Karpas-422 (cell line): ENCODE measurements at regions not wholly inside any gene's neighbourhood (a gene's known extent, or its start where the extent isn't known, plus 50 kb on each side); places are given as distances from the start of the nearest gene placed in this dataset.

Source experiments
- DNase-seq: peaks from one replicate; pipeline ENCODE4 v3.0.0-alpha.2; 2015
- H2AFZ ChIP-seq: fragments of 200-600 bp; sonication (generic); 2 replicates; pipeline ENCODE4 v1.6.1; 2014; ENCODE audit warnings: antibody characterized with exemption, low read length, mixed read lengths
- H3K27ac ChIP-seq: fragments of 200-600 bp; sonication (generic); 2 replicates; pipeline ENCODE4 v1.5.1; 2014; ENCODE audit warnings: mild to moderate bottlenecking, low read length, moderate library complexity
- H3K27me3 ChIP-seq: fragments of 200-600 bp; sonication (generic); 2 replicates; pipeline ENCODE4 v1.6.1; 2014; ENCODE audit warnings: low read length, mixed read lengths
- H3K36me3 ChIP-seq: fragments of 200-600 bp; sonication (generic); 2 replicates; pipeline ENCODE4 v1.6.1; 2014; ENCODE audit warnings: low read length, mixed read lengths; ENCODE audit not compliant: insufficient read depth
- H3K4me1 ChIP-seq: fragments of 200-600 bp; sonication (generic); 2 replicates; pipeline ENCODE4 v1.6.1; 2014; ENCODE audit warnings: mild to moderate bottlenecking, low read length, mixed read lengths
- H3K4me2 ChIP-seq: fragments of 200-600 bp; sonication (generic); 2 replicates; pipeline ENCODE4 v1.6.1; 2014; ENCODE audit warnings: low read length, low read depth, mild to moderate bottlenecking; ENCODE audit not compliant: poor library complexity, severe bottlenecking
- H3K4me3 ChIP-seq: fragments of 200-600 bp; sonication (generic); 2 replicates; pipeline ENCODE4 v1.5.1; 2014; ENCODE audit warnings: mild to moderate bottlenecking, antibody characterized with exemption, low read length, mixed read lengths
- H3K79me2 ChIP-seq: fragments of 200-600 bp; sonication (generic); 2 replicates; pipeline ENCODE4 v1.6.1; 2014; ENCODE audit warnings: mild to moderate bottlenecking, low read length, mixed read lengths
- H3K9ac ChIP-seq: fragments of 200-600 bp; sonication (generic); 2 replicates; pipeline ENCODE4 v1.6.0; 2014; ENCODE audit warnings: low read length
- H3K9me2 ChIP-seq: fragments of 200-600 bp; sonication (generic), shearing (Covaris generic); replicated peaks from 2 replicates; pipeline ENCODE4 v1.6.0; 2014; ENCODE audit warnings: mild to moderate bottlenecking, low read length, moderate library complexity; ENCODE audit not compliant: insufficient read depth
- H3K9me3 ChIP-seq: fragments of 300-700, 200-600 bp; sonication (generic); 2 replicates; pipeline ENCODE4 v1.6.1; 2014; ENCODE audit warnings: low read length, mixed read lengths
- H4K20me1 ChIP-seq: fragments of 200-600 bp; sonication (generic); 2 replicates; pipeline ENCODE4 v1.6.1; 2014; ENCODE audit warnings: mild to moderate bottlenecking, antibody characterized with exemption, low read length, low read depth; ENCODE audit not compliant: insufficient read depth

- H3K4me1 ChIP-seq, result peaks cover under 1% of the 10 kb centered on the region
- no peaks in the 10 kb centered on the region for H3K79me2 ChIP-seq
- no peak overlapping the region for H3K4me3 ChIP-seq
- no peaks in the 10 kb centered on the region for H3K9me2 ChIP-seq
- H2AFZ ChIP-seq, result no peak overlapping the region
- DNase-seq, result no peak
- H4K20me1 ChIP-seq, result no peaks in the 10 kb centered on the region
- H3K4me2 ChIP-seq, result no peak overlapping the region
- H3K27ac ChIP-seq, result no peak overlapping the region
- H3K9ac ChIP-seq, result no peak overlapping the region
- no peaks in the 10 kb centered on the region for H3K9me3 ChIP-seq
- no peaks in the 10 kb centered on the region for H3K36me3 ChIP-seq
- H3K27me3 ChIP-seq, result no peaks in the 10 kb centered on the region
Measured at GRCh38 chr22:27412866-27413445, 388.6 kb downstream of the MN1 start.

DNA sequence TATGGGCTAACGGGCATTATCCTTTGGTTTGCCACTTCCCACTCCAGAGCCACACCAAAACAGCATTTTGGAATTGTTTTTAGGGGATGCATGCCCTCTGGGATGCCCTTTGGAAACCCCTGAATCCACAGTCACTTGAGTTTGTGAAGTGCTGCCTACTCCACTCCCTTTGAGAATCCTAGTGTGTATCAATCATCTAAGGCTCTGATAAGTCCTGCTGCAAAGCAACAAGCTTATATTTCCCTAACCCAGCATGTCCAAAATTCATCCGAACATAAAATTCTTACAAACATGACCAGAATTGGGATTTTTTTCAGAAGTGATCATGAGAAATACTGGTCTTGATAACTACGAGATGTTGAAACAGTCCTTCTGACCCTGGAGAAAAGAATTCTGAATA, 387.9 kb downstream of the MN1 start:
- H3K27me3 ChIP-seq, result no peaks in the 10 kb centered on the region
- no peak overlapping the region for H3K4me3 ChIP-seq
- H3K9me3 ChIP-seq, result no peaks in the 10 kb centered on the region
- H3K4me2 ChIP-seq, result no peak overlapping the region
- no peaks in the 10 kb centered on the region for H4K20me1 ChIP-seq
- no peak for DNase-seq
- H3K9ac ChIP-seq, result no peak overlapping the region
- no peaks in the 10 kb centered on the region for H3K36me3 ChIP-seq
- no peak overlapping the region for H2AFZ ChIP-seq
- H3K27ac ChIP-seq, result no peak overlapping the region
- no peaks in the 10 kb centered on the region for H3K79me2 ChIP-seq
- H3K9me2 ChIP-seq, result no peaks in the 10 kb centered on the region
- H3K4me1 ChIP-seq, result no peaks in the 10 kb centered on the region

DNA sequence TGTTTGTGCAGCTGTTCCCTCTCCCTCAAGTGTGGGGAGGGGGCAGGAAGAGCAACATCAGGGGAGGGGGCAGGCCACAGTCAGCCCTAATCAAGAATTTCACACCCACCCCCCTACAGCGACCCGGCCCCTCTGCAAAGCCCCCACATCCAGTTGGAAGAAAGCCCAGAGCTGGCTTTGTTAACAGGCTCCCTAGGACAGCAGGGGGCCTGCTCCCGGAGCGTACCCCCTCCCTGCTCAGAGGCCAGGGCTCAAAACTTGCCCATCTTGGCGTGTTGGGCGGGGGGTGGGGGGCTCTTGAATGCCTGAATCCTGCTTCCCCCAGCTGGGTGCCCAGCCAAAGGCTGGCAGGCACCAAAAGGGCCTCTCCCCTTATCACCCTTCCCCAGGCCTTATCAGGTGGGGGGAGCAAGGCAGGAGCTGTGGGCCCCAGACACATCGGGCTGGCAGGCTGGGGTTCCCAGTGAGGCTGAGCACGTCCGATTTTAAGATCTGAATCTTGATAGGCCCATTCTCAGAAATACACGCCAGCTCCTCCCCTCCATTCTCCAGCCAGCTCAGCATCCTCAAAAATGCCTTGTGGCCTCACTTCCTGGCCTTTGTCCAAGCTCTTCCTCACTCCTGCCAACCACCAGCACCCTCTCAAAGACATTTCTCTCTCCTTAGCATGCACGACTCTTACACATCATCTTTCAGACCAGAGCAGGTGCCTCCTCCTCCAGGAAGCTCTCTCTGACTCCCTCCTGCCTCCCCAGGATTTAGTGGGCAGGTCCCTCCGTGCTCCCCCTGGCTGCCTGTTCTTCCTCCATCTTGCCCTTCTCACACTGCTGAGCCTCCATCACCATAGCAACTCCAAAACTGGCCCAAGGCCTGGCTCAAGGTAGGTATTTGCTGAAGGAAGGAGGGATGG, 384.8 kb downstream of the MN1 start:
- H2AFZ ChIP-seq, result no peak overlapping the region
- H4K20me1 ChIP-seq, result no peaks in the 10 kb centered on the region
- no peak overlapping the region for H3K9ac ChIP-seq

GRCh38 chr22:27417421-27417814, 384.1 kb downstream of the MN1 start:
- H3K79me2 ChIP-seq, result no peaks in the 10 kb centered on the region
- no peak overlapping the region for H3K9ac ChIP-seq
- no peak overlapping the region for H3K4me2 ChIP-seq
- no peak overlapping the region for H2AFZ ChIP-seq
- H3K27me3 ChIP-seq, result no peaks in the 10 kb centered on the region
- no peaks in the 10 kb centered on the region for H4K20me1 ChIP-seq
- DNase-seq, result no peak
- H3K27ac ChIP-seq, result no peak overlapping the region
- no peak overlapping the region for H3K4me3 ChIP-seq
- no peaks in the 10 kb centered on the region for H3K4me1 ChIP-seq
- H3K9me3 ChIP-seq, result no peaks in the 10 kb centered on the region
- H3K9me2 ChIP-seq, result no peaks in the 10 kb centered on the region
- H3K36me3 ChIP-seq, result no peaks in the 10 kb centered on the region

More for the DNA sequence above, 384.8 kb downstream of the MN1 start:
- Histone ChIP-seq H3K4me1 (no peaks in the 10 kb centered on the region), H3K36me3 (no peaks in the 10 kb centered on the region), H3K9me3 (no peaks in the 10 kb centered on the region), H3K9me2 (no peaks in the 10 kb centered on the region), H3K4me3 (no peak overlapping the region), H3K27me3 (no peaks in the 10 kb centered on the region), H3K4me2 (no peak overlapping the region), H3K27ac (no peak overlapping the region), H3K79me2 (no peaks in the 10 kb centered on the region)
- DNase-seq, result no peak

DNA sequence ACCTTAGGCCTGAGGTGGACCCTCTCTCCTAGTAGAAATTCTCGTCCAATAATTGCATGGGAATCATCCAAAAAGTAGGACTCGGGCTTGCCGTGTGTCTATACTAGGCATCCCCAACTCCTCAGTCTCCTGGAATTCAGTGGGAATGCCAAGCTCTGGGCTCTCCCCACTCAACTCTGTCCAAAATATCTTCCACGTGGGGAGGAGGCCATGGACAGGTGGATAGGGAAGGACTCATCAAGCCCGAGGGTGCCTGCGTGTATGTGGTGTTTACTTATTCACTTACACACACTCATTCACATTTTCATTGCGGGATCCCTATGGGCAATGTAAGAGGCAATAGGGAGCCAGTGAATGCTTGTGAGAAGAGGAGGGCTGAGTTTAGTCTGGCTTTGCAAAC, 383.3 kb downstream of the MN1 start:
- DNase-seq, result no peak
- H3K9me2 ChIP-seq, result no peaks in the 10 kb centered on the region
- no peaks in the 10 kb centered on the region for H3K9me3 ChIP-seq
- no peaks in the 10 kb centered on the region for H3K4me1 ChIP-seq
- no peak overlapping the region for H2AFZ ChIP-seq
- no peak overlapping the region for H3K4me2 ChIP-seq
- H4K20me1 ChIP-seq, result no peaks in the 10 kb centered on the region
- H3K9ac ChIP-seq, result no peak overlapping the region
- no peak overlapping the region for H3K27ac ChIP-seq
- no peak overlapping the region for H3K4me3 ChIP-seq
- H3K36me3 ChIP-seq, result no peaks in the 10 kb centered on the region
- H3K79me2 ChIP-seq, result no peaks in the 10 kb centered on the region
- H3K27me3 ChIP-seq, result no peaks in the 10 kb centered on the region

DNA sequence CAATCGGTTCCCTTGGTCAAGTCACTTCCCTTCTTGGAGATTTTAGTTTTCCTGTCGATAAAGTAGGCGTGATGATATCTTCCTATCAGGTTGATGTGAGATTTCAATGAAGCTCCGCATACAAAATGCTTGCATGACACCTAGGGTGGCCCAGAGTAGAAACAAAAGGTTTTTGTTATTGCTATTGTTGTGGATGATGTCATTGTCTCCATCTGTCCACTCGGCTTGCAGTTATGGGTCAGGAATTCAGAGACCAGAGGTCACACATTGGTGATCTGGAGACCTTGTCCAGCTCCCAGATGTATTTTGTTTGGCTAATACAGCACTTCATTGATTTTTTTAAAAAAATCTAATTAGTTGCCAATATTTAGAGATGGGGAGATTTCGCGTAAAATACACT, 382.1 kb downstream of the MN1 start:
- no peaks in the 10 kb centered on the region for H3K4me1 ChIP-seq
- H3K79me2 ChIP-seq, result no peaks in the 10 kb centered on the region
- no peak overlapping the region for H2AFZ ChIP-seq
- H3K9me3 ChIP-seq, result no peaks in the 10 kb centered on the region
- H4K20me1 ChIP-seq, result no peaks in the 10 kb centered on the region
- H3K27me3 ChIP-seq, result no peaks in the 10 kb centered on the region
- H3K36me3 ChIP-seq, result no peaks in the 10 kb centered on the region
- no peak overlapping the region for H3K4me2 ChIP-seq
- no peak for DNase-seq
- H3K9me2 ChIP-seq, result no peaks in the 10 kb centered on the region
- H3K9ac ChIP-seq, result no peak overlapping the region
- no peak overlapping the region for H3K4me3 ChIP-seq
- no peak overlapping the region for H3K27ac ChIP-seq

- Histone ChIP-seq H3K36me3 (no peaks in the 10 kb centered on the region), H3K9me3 (no peaks in the 10 kb centered on the region), H3K9me2 (no peaks in the 10 kb centered on the region), H3K4me2 (no peak overlapping the region), H3K27ac (no peak overlapping the region), H4K20me1 (no peaks in the 10 kb centered on the region), H3K79me2 (no peaks in the 10 kb centered on the region), H2AFZ (no peak overlapping the region), H3K4me1 (no peaks in the 10 kb centered on the region), H3K9ac (no peak overlapping the region), H3K4me3 (no peak overlapping the region), H3K27me3 (no peaks in the 10 kb centered on the region)
- no peak for DNase-seq
Measured at GRCh38 chr22:27420195-27420816, 381.2 kb downstream of the MN1 start.

DNA sequence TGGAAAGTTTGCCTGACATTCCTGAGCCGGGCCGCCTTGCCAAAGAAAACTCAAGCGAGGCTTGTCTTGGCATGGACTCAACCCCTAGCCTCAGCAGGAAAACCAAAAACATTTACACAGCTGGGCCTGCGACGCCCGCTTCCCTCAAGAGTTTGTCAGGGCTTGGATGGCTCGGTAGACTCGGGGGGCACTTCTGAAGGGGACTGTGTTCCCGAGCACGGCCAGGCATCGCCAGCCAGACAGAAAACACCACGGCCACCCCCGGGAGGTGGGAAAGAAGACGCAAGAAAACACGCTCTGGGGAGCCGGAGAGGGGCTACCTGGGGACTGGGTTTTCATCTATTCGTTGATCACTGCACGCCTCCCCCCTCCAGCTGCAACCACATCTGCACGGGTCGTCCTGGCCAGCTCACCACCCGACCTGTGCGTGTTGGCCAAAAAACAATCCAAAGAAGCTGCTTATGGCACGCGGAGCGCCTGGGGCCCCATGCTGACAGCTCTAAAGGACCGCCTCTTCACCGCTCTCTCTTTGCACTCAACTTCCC, 380.7 kb downstream of the MN1 start:
- H3K27ac ChIP-seq, result no peak overlapping the region
- H3K9me3 ChIP-seq, result no peaks in the 10 kb centered on the region
- H4K20me1 ChIP-seq, result no peaks in the 10 kb centered on the region
- no peaks in the 10 kb centered on the region for H3K36me3 ChIP-seq
- DNase-seq, result no peak
- H3K4me1 ChIP-seq, result no peaks in the 10 kb centered on the region
- H3K79me2 ChIP-seq, result no peaks in the 10 kb centered on the region
- H3K4me2 ChIP-seq, result no peak overlapping the region
- H3K9me2 ChIP-seq, result no peaks in the 10 kb centered on the region
- H2AFZ ChIP-seq, result no peak overlapping the region
- no peaks in the 10 kb centered on the region for H3K27me3 ChIP-seq
- no peak overlapping the region for H3K4me3 ChIP-seq
- no peak overlapping the region for H3K9ac ChIP-seq
